Fibroblast of mammary gland (primary cell): ENCODE measurements at regions not wholly inside any gene's neighbourhood (a gene's known extent, or its start where the extent isn't known, plus 50 kb on each side); places are given as distances from the start of the nearest gene placed in this dataset.

Experiments
- DNase-seq: peaks from one replicate; pipeline ENCODE4 v3.0.0-alpha.2; 2010; ENCODE audit warnings: low read depth
- H3K4me3 ChIP-seq: 2 replicates; pipeline ENCODE4 v1.5.1; 2011; ENCODE audit warnings: low read depth, mild to moderate bottlenecking, low read length, moderate library complexity; ENCODE audit not compliant: control insufficient read depth
- TF ChIP-seq, protein P1 (sequence below): conservative IDR thresholded peaks from 2 replicates; pipeline ENCODE4 v1.5.1; 2011; ENCODE audit warnings: low read depth, low read length, inconsistent platforms; ENCODE audit not compliant: control insufficient read depth, insufficient read depth

DNA sequence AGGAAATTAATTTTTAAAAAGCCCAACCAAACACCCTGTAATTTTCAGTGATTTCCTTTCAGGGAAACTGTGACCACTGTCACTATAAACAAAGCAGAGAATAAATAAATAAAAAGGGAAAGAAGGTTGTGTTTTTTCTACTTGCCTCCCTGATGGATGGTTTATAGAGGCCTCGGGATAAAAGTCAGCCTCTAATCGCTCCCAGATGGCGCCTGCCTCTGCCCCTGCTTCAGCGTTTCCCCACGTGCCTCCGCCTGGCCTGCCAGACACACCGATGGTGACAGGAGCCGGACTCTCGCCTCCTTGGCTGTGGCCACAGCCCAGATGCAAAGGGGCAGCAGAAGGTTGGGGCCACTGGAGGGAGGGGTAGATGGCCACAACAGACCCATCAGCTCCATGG, 327.7 kb downstream of the CDC5L start:
- peak; percentile 40 for DNase-seq
- H3K4me3 ChIP-seq: no peak overlapping the region
- TF ChIP-seq, protein P1, sequence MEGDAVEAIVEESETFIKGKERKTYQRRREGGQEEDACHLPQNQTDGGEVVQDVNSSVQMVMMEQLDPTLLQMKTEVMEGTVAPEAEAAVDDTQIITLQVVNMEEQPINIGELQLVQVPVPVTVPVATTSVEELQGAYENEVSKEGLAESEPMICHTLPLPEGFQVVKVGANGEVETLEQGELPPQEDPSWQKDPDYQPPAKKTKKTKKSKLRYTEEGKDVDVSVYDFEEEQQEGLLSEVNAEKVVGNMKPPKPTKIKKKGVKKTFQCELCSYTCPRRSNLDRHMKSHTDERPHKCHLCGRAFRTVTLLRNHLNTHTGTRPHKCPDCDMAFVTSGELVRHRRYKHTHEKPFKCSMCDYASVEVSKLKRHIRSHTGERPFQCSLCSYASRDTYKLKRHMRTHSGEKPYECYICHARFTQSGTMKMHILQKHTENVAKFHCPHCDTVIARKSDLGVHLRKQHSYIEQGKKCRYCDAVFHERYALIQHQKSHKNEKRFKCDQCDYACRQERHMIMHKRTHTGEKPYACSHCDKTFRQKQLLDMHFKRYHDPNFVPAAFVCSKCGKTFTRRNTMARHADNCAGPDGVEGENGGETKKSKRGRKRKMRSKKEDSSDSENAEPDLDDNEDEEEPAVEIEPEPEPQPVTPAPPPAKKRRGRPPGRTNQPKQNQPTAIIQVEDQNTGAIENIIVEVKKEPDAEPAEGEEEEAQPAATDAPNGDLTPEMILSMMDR: no peak

DNA sequence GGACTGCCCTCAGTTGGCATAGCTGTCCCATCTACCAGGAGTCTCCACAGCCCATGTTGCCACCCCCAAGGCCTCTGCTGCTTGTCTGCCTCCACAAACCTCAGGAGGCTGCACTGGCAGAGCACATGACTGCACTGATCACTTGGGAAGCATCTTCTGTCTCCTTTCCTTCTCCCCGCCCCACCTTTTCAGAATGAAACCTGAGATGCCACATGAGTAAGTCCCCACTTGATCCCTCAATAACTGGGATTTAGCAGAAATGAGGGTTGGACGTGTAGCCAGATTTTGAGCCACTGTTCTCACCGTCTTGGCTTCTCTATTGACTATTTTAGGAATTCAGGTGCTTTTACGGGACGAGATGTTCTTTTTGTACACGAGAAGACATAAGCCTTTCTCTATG, 328.4 kb downstream of the CDC5L start:
- TF ChIP-seq, protein P1: no peak
- no peak overlapping the region for H3K4me3 ChIP-seq
- no peak for DNase-seq

DNA sequence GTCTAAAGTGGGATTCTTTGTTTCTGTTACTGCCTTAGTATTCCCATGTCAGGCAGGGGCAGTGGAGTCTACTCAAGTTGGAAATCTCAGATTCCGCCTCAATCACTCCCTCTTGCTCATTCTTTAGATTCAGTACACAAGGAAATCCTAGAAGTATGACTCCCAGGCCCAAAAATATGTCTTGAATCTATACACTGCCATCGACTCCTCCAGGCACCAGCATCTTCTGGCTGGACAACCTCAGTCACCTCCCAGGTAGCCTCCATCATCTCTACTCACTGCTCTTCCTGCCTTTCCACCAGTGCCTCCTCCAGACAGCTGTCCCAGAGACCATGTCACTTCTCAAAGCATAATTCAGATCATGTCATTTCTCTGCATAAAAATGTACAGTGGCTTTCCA, 329.9 kb downstream of the CDC5L start:
- TF ChIP-seq, protein P1: no peak
- DNase-seq: no peak
- no peak overlapping the region for H3K4me3 ChIP-seq

- no peak for DNase-seq
- H3K4me3 ChIP-seq: no peak overlapping the region
- TF ChIP-seq, protein P1: no peak
Measured at GRCh38 chr6:44721954-44722578, 334.6 kb downstream of the CDC5L start.

- no peak for DNase-seq
- TF ChIP-seq, protein P1: no peak
- no peak overlapping the region for H3K4me3 ChIP-seq
Measured at GRCh38 chr6:44722736-44723135, 335.2 kb downstream of the CDC5L start.

DNA sequence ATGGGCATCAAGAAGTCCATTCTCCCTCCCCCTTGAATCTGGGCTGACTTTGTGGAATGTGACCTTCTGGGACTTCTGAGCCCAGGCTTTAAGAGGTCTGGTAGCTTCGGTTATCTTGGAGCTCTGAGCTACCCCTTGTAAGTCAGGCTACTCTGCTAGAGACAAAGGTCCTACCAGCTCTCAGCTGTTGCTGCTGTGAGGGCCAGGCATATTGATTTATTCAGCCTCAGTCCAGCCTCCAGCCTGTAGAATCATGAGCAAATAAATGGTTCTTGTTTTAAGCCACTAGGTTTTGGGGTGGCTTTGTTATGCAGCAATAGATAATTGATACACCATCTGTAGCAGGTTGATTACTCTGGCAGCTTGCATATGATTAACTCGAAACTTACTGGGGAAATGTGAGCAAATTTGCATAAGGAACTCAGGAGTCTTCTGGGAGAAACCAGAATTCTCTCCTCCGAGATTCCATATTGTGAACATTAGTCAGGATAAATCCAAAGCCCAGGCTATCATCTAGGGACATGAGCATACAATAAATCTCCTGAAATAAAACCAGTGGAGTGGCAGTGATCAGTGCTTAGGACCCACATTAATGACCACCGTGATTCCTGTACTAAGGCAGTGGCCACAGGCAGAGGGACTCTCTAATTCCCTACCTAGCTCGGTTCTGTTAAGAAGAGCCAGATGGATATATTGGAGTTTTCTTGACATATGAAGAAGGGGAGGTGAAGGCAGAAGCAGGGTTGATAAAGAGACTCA, 336.1 kb downstream of the CDC5L start:
- H3K4me3 ChIP-seq: no peak overlapping the region
- no peak for DNase-seq
- TF ChIP-seq, protein P1: no peak
